HEK293T (cell line): ENCODE measurements at regions not wholly inside any gene's neighbourhood (a gene's known extent, or its start where the extent isn't known, plus 50 kb on each side); places are given as distances from the start of the nearest gene placed in this dataset.
A peak's percentile ranks its signal among the peaks of the same experiment; 100 is the strongest.

ENCODE experiments used
- CTCF ChIA-PET: fragments of 350-600 bp; formaldehyde crosslinking; extraction: SDS; loops from one replicate; lab custom pipeline; 2021; ENCODE audit warnings: antibody characterized with exemption, inconsistent platforms; lab: Yijun Ruan, JAX
- POLR2A ChIA-PET: fragments of 350-600 bp; formaldehyde crosslinking; extraction: SDS; loops from one replicate; lab custom pipeline; 2020; ENCODE audit warnings: antibody characterized with exemption, inconsistent platforms; lab: Yijun Ruan, JAX
- DNase-seq: peaks from one replicate; pipeline ENCODE4 v3.0.0; 2012; ENCODE audit warnings: mixed read lengths; ENCODE audit errors: extremely low spot score
- ARNT ChIP-seq: fragments of 450-650 bp; IDR thresholded peaks from 2 replicates; pipeline ENCODE4 v1.6.1; 2017; ENCODE audit warnings: mild to moderate bottlenecking
- BHLHE40 ChIP-seq: fragments of 450-650 bp; IDR thresholded peaks from 2 replicates; pipeline ENCODE4 v1.6.1; 2016; ENCODE audit warnings: mild to moderate bottlenecking, moderate library complexity, borderline replicate concordance
- CTBP1 ChIP-seq: fragments of 450-650 bp; IDR thresholded peaks from 2 replicates; pipeline ENCODE4 v1.6.1; 2016; ENCODE audit warnings: borderline replicate concordance
- ELF4 ChIP-seq: fragments of 450-650 bp; IDR thresholded peaks from 2 replicates; pipeline ENCODE4 v1.6.1; 2017; ENCODE audit warnings: antibody characterized with exemption
- FOXA1 ChIP-seq: fragments of 450-650 bp; IDR thresholded peaks from 2 replicates; pipeline ENCODE4 v1.6.1; 2016; ENCODE audit warnings: mild to moderate bottlenecking
- FOXK2 ChIP-seq: fragments of 450-650 bp; IDR thresholded peaks from 2 replicates; pipeline ENCODE4 v1.6.1; 2016; ENCODE audit warnings: mild to moderate bottlenecking
- FOXM1 ChIP-seq: fragments of 450-650 bp; IDR thresholded peaks from 2 replicates; pipeline ENCODE4 v1.6.1; 2017; ENCODE audit warnings: mild to moderate bottlenecking, borderline replicate concordance
- HDGF ChIP-seq: fragments of 450-650 bp; IDR thresholded peaks from 2 replicates; pipeline ENCODE4 v1.6.1; 2017; ENCODE audit warnings: antibody characterized with exemption, borderline replicate concordance
- L3MBTL2 ChIP-seq: fragments of 450-650 bp; conservative IDR thresholded peaks from 2 replicates; pipeline ENCODE4 v1.6.1; 2016; ENCODE audit warnings: mild to moderate bottlenecking
- LEF1 ChIP-seq: fragments of 450-650 bp; IDR thresholded peaks from 2 replicates; pipeline ENCODE4 v1.6.1; 2017; ENCODE audit warnings: mild to moderate bottlenecking, borderline replicate concordance
- NFRKB ChIP-seq: fragments of 450-650 bp; IDR thresholded peaks from 2 replicates; pipeline ENCODE4 v1.6.1; 2016; ENCODE audit warnings: mild to moderate bottlenecking, moderate library complexity
- PKNOX1 ChIP-seq: fragments of 450-650 bp; IDR thresholded peaks from 2 replicates; pipeline ENCODE4 v1.6.1; 2016
- SP1 ChIP-seq: fragments of 450-650 bp; IDR thresholded peaks from 2 replicates; pipeline ENCODE4 v1.6.1; 2017
- SUZ12 ChIP-seq: fragments of 450-650 bp; IDR thresholded peaks from 2 replicates; pipeline ENCODE4 v1.6.1; 2016; ENCODE audit warnings: mild to moderate bottlenecking
- TARDBP ChIP-seq: fragments of 450-650 bp; IDR thresholded peaks from 2 replicates; pipeline ENCODE4 v1.6.1; 2016
- ZNF384 ChIP-seq: fragments of 450-650 bp; IDR thresholded peaks from 2 replicates; pipeline ENCODE4 v1.6.1; 2016

GRCh38 chr3:87796843-87797185 is 262.0 kb downstream of the CGGBP1 start:
- TF ChIP-seq ARNT (no peak), FOXK2 (no peak), TARDBP (no peak), L3MBTL2 (no peak), BHLHE40 (no peak), FOXM1 (no peak), FOXA1 (no peak), PKNOX1 (no peak), ZNF384 (no peak), SUZ12 (no peak), ELF4 (no peak), HDGF (no peak), SP1 (no peak), NFRKB (no peak), LEF1 (no peak), CTBP1 (no peak)
- ChIA-PET POLR2A (no interaction called here), CTCF (no interaction called here)
- no peak for DNase-seq

GRCh38 chr3:87796137-87796842 is 262.5 kb downstream of the CGGBP1 start:
- no peak for DNase-seq
- TF ChIP-seq FOXM1 = no peak
- TF ChIP-seq PKNOX1 = no peak
- TF ChIP-seq BHLHE40 = no peak
- no peak for TF ChIP-seq LEF1
- no peak for TF ChIP-seq HDGF
- TF ChIP-seq TARDBP = no peak
- TF ChIP-seq NFRKB = no peak
- no peak for TF ChIP-seq ARNT
- no peak for TF ChIP-seq L3MBTL2
- TF ChIP-seq ELF4 = no peak
- POLR2A ChIA-PET = no interaction called here
- CTCF ChIA-PET = no interaction called here

- DNase-seq = no peak
- POLR2A ChIA-PET = no interaction called here
- CTCF ChIA-PET = no interaction called here
- TF ChIP-seq L3MBTL2 = no peak
- TF ChIP-seq CTBP1 = no peak
- no peak for TF ChIP-seq LEF1
- TF ChIP-seq ZNF384 = no peak
- no peak for TF ChIP-seq SUZ12
- no peak for TF ChIP-seq NFRKB
- TF ChIP-seq FOXA1 = no peak
- no peak for TF ChIP-seq BHLHE40
- TF ChIP-seq FOXM1 = no peak
- no peak for TF ChIP-seq ARNT
- TF ChIP-seq SP1 = no peak
- no peak for TF ChIP-seq HDGF
- no peak for TF ChIP-seq TARDBP
- TF ChIP-seq ELF4 = no peak
- no peak for TF ChIP-seq FOXK2
- no peak for TF ChIP-seq PKNOX1
Observed at GRCh38 chr3:87795701-87796100, 263.1 kb downstream of the CGGBP1 start.

GRCh38 chr3:87793337-87793877 is 265.4 kb downstream of the CGGBP1 start:
- TF ChIP-seq L3MBTL2 (no peak), BHLHE40 (no peak), CTBP1 (no peak), TARDBP (no peak), SP1 (no peak), FOXK2 (no peak), FOXA1 (no peak), ZNF384 (no peak), NFRKB (no peak), ELF4 (no peak), HDGF (no peak), ARNT (no peak), PKNOX1 (no peak), FOXM1 (no peak), SUZ12 (no peak), LEF1 (no peak)
- ChIA-PET CTCF (interaction anchor here (0.6 kb wide), 1 partner anchor 197 kb away, joined by 3 read pairs; no protein-coding TSS in a partner anchor), POLR2A (no interaction called here)
- DNase-seq = no peak

GRCh38 chr3:87792534-87793336 is 266.1 kb downstream of the CGGBP1 start, which contains the start of gene HTR1F:
TSS of gene HTR1F (plus strand) at chr3:87792706.
- TF ChIP-seq FOXM1 = no peak
- TF ChIP-seq L3MBTL2 = peak; percentile 65
- CTCF ChIA-PET = interaction anchor here (0.6 to 0.9 kb wide), 2 partner anchors 11 to 198 kb away, joined by 3 read pairs; no protein-coding TSS in a partner anchor
- peak; percentile 41 for DNase-seq

More at GRCh38 chr3:87792534-87793336, 266.1 kb downstream of the CGGBP1 start, which contains the start of gene HTR1F:
- POLR2A ChIA-PET = no interaction called here
